SU-DHL-6 (cell line): ENCODE measurements at regions not wholly inside any gene's neighbourhood (a gene's known extent, or its start where the extent isn't known, plus 50 kb on each side); places are given as distances from the start of the nearest gene placed in this dataset.

Experiments
- CTCF ChIP-seq: fragments of 200-600 bp; sonication (generic); IDR thresholded peaks from one replicate; pipeline ENCODE4 v1.5.1; 2017; ENCODE audit warnings: antibody characterized with exemption, mild to moderate bottlenecking, low read length, moderate library complexity; ENCODE audit not compliant: insufficient read depth, poor library complexity, severe bottlenecking
- EZH2phosphoT487 ChIP-seq: fragments of 200-600 bp; sonication (generic), shearing (Covaris generic); conservative IDR thresholded peaks from 2 replicates; pipeline ENCODE4 v1.6.1; 2018; ENCODE audit warnings: mild to moderate bottlenecking, antibody characterized with exemption, low read length, moderate library complexity, mixed read lengths

GRCh38 chr7:54483523-54483922 is 58.7 kb upstream of the VSTM2A start:
- no peak for TF ChIP-seq CTCF
- TF ChIP-seq EZH2phosphoT487: no peak
